GM12878 (cell line): ENCODE measurements at regions not wholly inside any gene's neighbourhood (a gene's known extent, or its start where the extent isn't known, plus 50 kb on each side); places are given as distances from the start of the nearest gene placed in this dataset.

Experiments used
- ATAC-seq: fragments of 200-7000 bp; cut with Tn5 transposase; 3 replicates; pipeline ENCODE4 v1.9.1; 2020; ENCODE audit warnings: mild to moderate bottlenecking, moderate library complexity
- BruUV-seq: library from RNA; stranded (reverse); fragments of 400-500 nt; replicated peaks from 2 replicates; lab custom pipeline; 2021; lab: Mats Ljungman, UMichigan
- CTCF ChIA-PET: fragments of 300-600 bp; sonication (Branson Sonifier 250); formaldehyde crosslinking; extraction: SDS; loops from one replicate; lab custom pipeline; 2021; ENCODE audit warnings: inconsistent platforms; lab: Yijun Ruan, JAX
- POLR2A ChIA-PET: fragments of 350-600 bp; formaldehyde crosslinking; extraction: SDS; loops from one replicate; lab custom pipeline; 2021; ENCODE audit warnings: inconsistent platforms; lab: Charles Lee
- RAD21 ChIA-PET: fragments of 300-600 bp; sonication (Branson Sonifier 250); formaldehyde crosslinking; loops from one replicate; lab custom pipeline; 2023; ENCODE audit warnings: antibody characterized with exemption; ENCODE audit not compliant: unreplicated experiment; lab: Charles Lee
- SMC1A ChIA-PET: fragments of 300-600 bp; sonication (Branson Sonifier 250); formaldehyde crosslinking; loops from one replicate; lab custom pipeline; 2023; ENCODE audit not compliant: unreplicated experiment, uncharacterized antibody; lab: Charles Lee
- DNase-seq: peaks from one replicate; pipeline ENCODE4 v3.0.0-alpha.2; 2011; ENCODE audit warnings: low read depth, low spot score
- FAIRE-seq: peaks from 3 replicates; lab custom pipeline; 2011; peaks lifted over from hg19 to GRCh38; lab: Jason Lieb, UNC
- H2AFZ ChIP-seq: 2 replicates; pipeline ENCODE4 v1.6.0; 2011; ENCODE audit warnings: low read depth, low read length, control low read depth; ENCODE audit not compliant: control insufficient read depth
- H3K27ac ChIP-seq: 2 replicates; pipeline ENCODE4 v1.5.1; 2011; ENCODE audit warnings: control low read depth; ENCODE audit not compliant: control insufficient read depth, insufficient read depth
- H3K27me3 ChIP-seq, 2 experiments: replicated peaks in 1 of 2; 2 replicates each; pipeline versions ENCODE4 v1.6.0 to v1.6.1; 2011; ENCODE audit warnings: low read length in 1 of 2; ENCODE audit not compliant: control insufficient read depth in 2 of 2, insufficient read depth in 2 of 2
- H3K36me3 ChIP-seq, 2 experiments: 2 replicates each; pipeline ENCODE4 v1.5.1; 2011; ENCODE audit warnings: low read length in 1 of 2; ENCODE audit not compliant: control insufficient read depth in 2 of 2, insufficient read depth in 2 of 2
- H3K4me1 ChIP-seq: 2 replicates; pipeline ENCODE4 v1.6.1; 2011; ENCODE audit warnings: mild to moderate bottlenecking, low read length, moderate library complexity, mixed read lengths; ENCODE audit not compliant: control insufficient read depth, insufficient read depth
- H3K4me2 ChIP-seq: 2 replicates; pipeline ENCODE4 v1.6.0; 2011; ENCODE audit warnings: control low read depth; ENCODE audit not compliant: control insufficient read depth, insufficient read depth
- H3K4me3 ChIP-seq: fragments of 200-600 bp; sonication (generic); 2 replicates; pipeline ENCODE4 v1.5.1; 2016
- H3K79me2 ChIP-seq: 2 replicates; pipeline ENCODE4 v1.6.0; 2011; ENCODE audit warnings: low read length; ENCODE audit not compliant: control insufficient read depth, insufficient read depth
- H3K9ac ChIP-seq: 2 replicates; pipeline ENCODE4 v1.8.0; 2011; ENCODE audit warnings: low read length, control low read depth, mixed read lengths; ENCODE audit not compliant: control insufficient read depth, insufficient read depth
- H3K9me3 ChIP-seq: replicated peaks from 3 replicates; pipeline ENCODE4 v1.5.1; 2011; ENCODE audit warnings: mild to moderate bottlenecking, low read length; ENCODE audit not compliant: control insufficient read depth, insufficient read depth
- H4K20me1 ChIP-seq: 2 replicates; pipeline ENCODE4 v1.6.0; 2011; ENCODE audit not compliant: control insufficient read depth, insufficient read depth
- CEBPB ChIP-seq, 2 experiments: fragments of 150-350 bp in 1 of 2; IDR thresholded peaks; 2 replicates each; pipeline ENCODE4 v1.6.1; 2012 to 2014; ENCODE audit warnings: low read depth in 2 of 2, low read length in 2 of 2, borderline replicate concordance in 1 of 2, inconsistent platforms in 1 of 2
- HDAC2 ChIP-seq: fragments of 200-600 bp; sonication (generic); IDR thresholded peaks from 2 replicates; pipeline ENCODE4 v1.6.1; 2017
- MYC ChIP-seq: IDR thresholded peaks from 2 replicates; pipeline ENCODE4 v1.6.1; 2011; ENCODE audit warnings: mild to moderate bottlenecking, low read length, moderate library complexity, inconsistent platforms; ENCODE audit not compliant: insufficient read depth, insufficient replicate concordance, insufficient read length, severe bottlenecking
- NFYB ChIP-seq: IDR thresholded peaks from 2 replicates; pipeline ENCODE4 v1.6.1; 2011; ENCODE audit warnings: low read depth, mild to moderate bottlenecking, low read length, improper control_type of control experiment, moderate library complexity; ENCODE audit not compliant: insufficient read depth
- POLR2A ChIP-seq: IDR thresholded peaks from 2 replicates; pipeline ENCODE4 v1.6.1; 2011; ENCODE audit warnings: low read depth, mild to moderate bottlenecking, low read length
- SKIL ChIP-seq: fragments of 450-650 bp; IDR thresholded peaks from 2 replicates; pipeline ENCODE4 v1.6.1; 2017; ENCODE audit warnings: mild to moderate bottlenecking, low read depth, inconsistent platforms; ENCODE audit not compliant: poor library complexity, severe bottlenecking
- WGBS: methylation state at CpG from one replicate; pipeline ENCODE4 v1.1.6; 2016; ENCODE audit warnings: low lambda C conversion rate; ENCODE audit not compliant: insufficient replicate concordance, insufficient coverage; ENCODE audit errors: missing lambda C conversion rate; 5-methylcytosine and 5-hydroxymethylcytosine counted together
- in situ Hi-C: fragments of 300-500 bp; cut with MboI; formaldehyde crosslinking; loops from 9 replicates; pipeline ENCODE4 v1.14.3; 2018; ENCODE audit warnings: mixed read lengths
- intact Hi-C: fragments of 100-400 bp; cut with micrococcal nuclease; formaldehyde crosslinking; loops from one replicate; pipeline ENCODE4 v1.14.2; 2022; ENCODE audit not compliant: unreplicated experiment

DNA sequence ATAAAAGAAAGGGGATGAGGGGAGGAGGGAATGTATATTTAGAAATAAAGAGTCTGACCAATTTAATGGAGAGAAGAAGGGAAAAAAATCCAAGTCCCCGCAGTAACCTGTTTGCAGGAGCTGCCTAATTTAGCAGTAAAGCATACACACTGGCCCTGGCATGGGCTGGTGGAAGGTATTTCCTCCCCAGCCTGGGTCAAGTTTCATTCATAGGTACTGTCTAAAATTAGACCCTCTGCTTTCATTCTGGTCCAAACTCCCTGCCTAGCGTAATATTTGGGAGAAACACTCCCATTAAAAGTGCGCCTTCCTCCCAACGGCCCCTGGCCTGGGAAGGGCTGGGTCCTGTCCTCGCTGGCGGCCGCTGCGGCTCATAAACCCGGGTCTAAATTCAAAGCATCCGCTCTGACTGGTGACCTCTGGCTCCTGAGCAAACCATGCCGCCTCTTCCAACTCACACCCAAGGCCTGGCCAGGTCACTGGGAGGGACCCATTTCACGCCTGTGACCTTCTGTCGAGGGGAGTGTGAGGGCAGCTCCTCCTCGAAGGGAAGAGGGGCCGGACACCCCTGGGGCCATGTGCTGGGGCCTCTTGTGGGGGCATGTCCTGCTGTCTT lies 123.2 kb downstream of the FGF18 start:
- intact Hi-C loops (no loop called here), in situ Hi-C loops (no loop called here)
- no peak for DNase-seq
- Histone ChIP-seq H3K4me3 (no peak overlapping the region), H3K9ac (no peak overlapping the region), H3K9me3 (no peaks in the 10 kb centered on the region)
- CTCF ChIA-PET: no interaction called here
- TF ChIP-seq MYC: no peak
- TF ChIP-seq NFYB: no peak
- no peak for TF ChIP-seq CEBPB (IDR thresholded peaks at IDR 0.05; ENCODE audit: borderline replicate concordance in 1 of 2, low read depth in 2 of 2, low read length in 2 of 2)
- TF ChIP-seq SKIL: no peak
- no peak for TF ChIP-seq POLR2A
- TF ChIP-seq HDAC2: no peak
- TF ChIP-seq, all 136 proteins: peak for 0
- no peak overlapping the region for H3K27ac ChIP-seq
- H4K20me1 ChIP-seq: no peaks in the 10 kb centered on the region
- FAIRE-seq (no peak), ATAC-seq (no peak)
- H3K4me2 ChIP-seq: no peak overlapping the region
- peaks cover 0 to 3% of the 10 kb centered on the region in 2 experiments; a peak in 2 of 4 replicates for H3K27me3 ChIP-seq
- SMC1A ChIA-PET: no interaction called here
- BruUV-seq: no TSS peak
- POLR2A ChIA-PET: no interaction called here
- no peaks in the 10 kb centered on the region for H3K36me3 ChIP-seq
- 33% methylated on average over 15 of the region's 15 CpGs for WGBS
- RAD21 ChIA-PET: no interaction called here
- no peaks in the 10 kb centered on the region for H3K79me2 ChIP-seq
- no peak overlapping the region for H2AFZ ChIP-seq
- H3K4me1 ChIP-seq: no peaks in the 10 kb centered on the region
